Heart left ventricle (tissue), 16 donors: ENCODE measurements at regions not wholly inside any gene's neighbourhood (a gene's known extent, or its start where the extent isn't known, plus 50 kb on each side); places are given as distances from the start of the nearest gene placed in this dataset.

Experiments used
- ATAC-seq, 4 donors: fragments of 200-7000 bp; cut with Tn5 transposase; one replicate each; pipeline ENCODE4 v1.9.1; 2020 to 2022; ENCODE audit warnings: moderate library complexity in 4 of 4, mild to moderate bottlenecking in 3 of 4, moderate number of reproducible peaks in 1 of 4
- DNase-seq, 5 donors: peaks; one replicate each; pipeline ENCODE4 v3.0.0-alpha.2; 2020
- H3K27ac ChIP-seq, 12 donors: fragments of 200-600 bp; sonication (generic) in 4 of 12; one replicate each; pipeline versions ENCODE4 v1.5.0 to v1.8.0; 2016 to 2022; ENCODE audit warnings: mild to moderate bottlenecking in 2 of 12
- H3K27me3 ChIP-seq, 9 donors: fragments of 200-600 bp; sonication (generic) in 2 of 9; one replicate each; pipeline versions ENCODE4 v1.5.1 to v1.8.0; 2016 to 2022; ENCODE audit warnings: mild to moderate bottlenecking in 3 of 9
- H3K36me3 ChIP-seq, 9 donors: fragments of 200-600 bp; sonication (generic) in 2 of 9; one replicate each; pipeline versions ENCODE4 v1.5.0 to v1.8.0; 2018 to 2022; ENCODE audit warnings: mild to moderate bottlenecking in 2 of 9
- H3K4me1 ChIP-seq, 12 donors: fragments of 200-600 bp; sonication (generic) in 4 of 12; one replicate each; pipeline versions ENCODE4 v1.5.0 to v1.8.0; 2016 to 2022; ENCODE audit warnings: mild to moderate bottlenecking in 3 of 12
- H3K4me3 ChIP-seq, 12 donors: fragments of 200-600 bp; sonication (generic) in 4 of 12; one replicate each; pipeline versions ENCODE4 v1.5.0 to v1.8.0; 2017 to 2022; ENCODE audit warnings: mild to moderate bottlenecking in 9 of 12, moderate library complexity in 4 of 12
- H3K9me3 ChIP-seq, 12 donors: fragments of 200-600 bp; sonication (generic) in 4 of 12; one replicate each; pipeline versions ENCODE4 v1.5.0 to v1.8.0; 2016 to 2022; ENCODE audit warnings: mild to moderate bottlenecking in 1 of 12
- CTCF ChIP-seq, 12 donors: fragments of 200-600 bp; sonication (generic) in 4 of 12; IDR thresholded peaks; one replicate each; pipeline versions ENCODE4 v1.5.0 to v1.8.0; 2018 to 2022; ENCODE audit warnings: antibody characterized with exemption in 12 of 12, mild to moderate bottlenecking in 5 of 12
- POLR2A ChIP-seq, 2 donors: fragments of 450-650 bp; IDR thresholded peaks; one replicate each; pipeline ENCODE4 v1.6.1; 2017; ENCODE audit warnings: antibody characterized with exemption in 2 of 2, mild to moderate bottlenecking in 2 of 2, moderate library complexity in 2 of 2
- WGBS, 4 donors: extraction: QIAGEN DNeasy Blood & Tissue Kit in 2 of 4; methylation state at CpG; one replicate each; pipeline versions ENCODE4 v1.1.5 to v1.1.7; 2013 to 2018; 5-methylcytosine and 5-hydroxymethylcytosine counted together
- intact Hi-C, 10 donors: fragments of 100-400 bp; cut with DNase I; formaldehyde crosslinking; loops; one replicate each; pipeline versions ENCODE4 v1.11.1 to v1.14.2; 2022
- donor health status: ischemic (EF 13 %, LVEDD 7.1; RV severe dilation, severe dysfunction).
- donor health status: healthy with polysubstance abuse.
- donor health status: DM: no; HTN: yes; CAD: no.
- donor health status: DM: no; HTN: no; CAD: no.
- donor health status: ischemic (EF 25% LVEDD 6.9; RV normal size, moderate dysfunction).
- donor health status: ischemic (EF 25% LVEDD 5.7; RV mildly dilated, moderate dysfunction).
- donor health status: healthy.
- donor health status: DM: yes; HTN: yes; CAD: no.
- donor health status: ischemic (EF 35%, LVEDD 5.7; RV mildly dilated, moderate dysfunction).
- donor health status: nonischemic (EF 11% LVEDD 7.7; RV severe dilation, severe dysfunction).
- donor health status: DM: yes; HTN: yes; CAD: no.
- donor health status: PGD.
- donor health status: ischemic (EF 29% LVEDD 5.4; RV normal size, mild dysfunction).
- donor health status: nonischemic (EF 23%, LVEDD 6.1; RV moderate dilation, normal function).

GRCh38 chr1:232439011-232439410 lies 190.9 kb downstream of the SIPA1L2 start:
- Histone ChIP-seq H3K4me1 (peaks cover 0 to 23% (median 12%) of the 10 kb centered on the region in 12 donors), H3K27ac (no peak overlapping the region), H3K4me3 (no peak overlapping the region), H3K9me3 (no peaks in the 10 kb centered on the region), H3K36me3 (peaks cover 0 to 92% (median 74%) of the 10 kb centered on the region in 9 donors), H3K27me3 (no peaks in the 10 kb centered on the region)
- DNase-seq: no peak
- 81 to 91% (median 89%) methylated on average over 16 to 18 of the region's 18 CpGs for WGBS, 4 donors
- ATAC-seq: peak in 1 of 4 donors; percentile 27
- intact Hi-C loops: loop anchor here in 4 of 10 donors (5.0 to 10.0 kb wide), 4 partner anchors 183 to 574 kb away; no protein-coding TSS in a partner anchor
- TF ChIP-seq CTCF (IDR thresholded peaks at IDR 0.05): no peak
- TF ChIP-seq POLR2A (IDR thresholded peaks at IDR 0.05): no peak

GRCh38 chr1:232438476-232438875 lies 191.5 kb downstream of the SIPA1L2 start:
- no peaks in the 10 kb centered on the region for H3K9me3 ChIP-seq
- H3K4me1 ChIP-seq: peaks cover 0 to 23% (median 12%) of the 10 kb centered on the region in 12 donors
- intact Hi-C loops: loop anchor here in 4 of 10 donors (5.0 to 10.0 kb wide), 4 partner anchors 184 to 574 kb away; no protein-coding TSS in a partner anchor
- H3K4me3 ChIP-seq: no peak overlapping the region
- H3K27ac ChIP-seq: no peak overlapping the region
- no peaks in the 10 kb centered on the region for H3K27me3 ChIP-seq
- DNase-seq (no peak), ATAC-seq (no peak)
- H3K36me3 ChIP-seq: peaks cover 0 to 92% (median 71%) of the 10 kb centered on the region in 9 donors
- TF ChIP-seq POLR2A (IDR thresholded peaks at IDR 0.05) (no peak), CTCF (IDR thresholded peaks at IDR 0.05) (no peak)
- 69 to 71% (median 70%) methylated on average over 5 of the region's 5 CpGs for WGBS, 4 donors

GRCh38 chr1:232437510-232437909 lies 192.4 kb downstream of the SIPA1L2 start:
- DNase-seq (no peak), ATAC-seq (peak in 1 of 4 donors; percentile 20)
- Histone ChIP-seq H3K9me3 (no peaks in the 10 kb centered on the region), H3K27ac (no peak overlapping the region), H3K36me3 (peaks cover 0 to 92% (median 69%) of the 10 kb centered on the region in 9 donors), H3K4me1 (peaks cover 2 to 28% (median 12%) of the 10 kb centered on the region in 12 donors), H3K4me3 (no peak overlapping the region), H3K27me3 (no peaks in the 10 kb centered on the region)
- whole genome bisulfite sequencing, 4 donors: 82 to 90% (median 87%) methylated on average over 7 of the region's 7 CpGs
- intact Hi-C loops: loop anchor here in 4 of 10 donors (5.0 to 10.0 kb wide), 4 partner anchors 185 to 573 kb away; no protein-coding TSS in a partner anchor
- TF ChIP-seq CTCF (IDR thresholded peaks at IDR 0.05): no peak
- no peak for TF ChIP-seq POLR2A (IDR thresholded peaks at IDR 0.05)

DNA sequence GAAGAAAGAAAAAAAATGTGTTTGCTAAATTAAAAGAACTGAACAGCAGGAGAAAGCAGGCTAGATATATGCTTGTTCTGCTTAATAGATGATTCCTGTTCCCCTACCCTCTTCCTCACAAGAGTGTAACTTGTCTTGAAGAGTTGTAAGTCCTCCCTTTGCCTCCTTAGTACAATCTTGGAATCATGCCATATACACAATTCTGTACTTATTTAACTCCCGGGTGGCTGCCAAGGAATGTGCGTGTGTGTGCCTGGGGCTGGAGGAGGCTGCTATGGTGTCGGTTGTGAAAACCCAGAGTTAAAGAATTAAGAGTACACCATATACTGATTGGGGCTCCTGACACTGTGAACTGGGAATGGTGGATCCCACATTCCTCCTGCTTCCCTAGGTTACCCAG lies 194.2 kb downstream of the SIPA1L2 start:
- WGBS, 4 donors: 1 to 24% (median 13%) methylated on average over 3 of the region's 3 CpGs
- H3K27me3 ChIP-seq: no peaks in the 10 kb centered on the region
- H3K27ac ChIP-seq: peak overlapping the region in 5 of 12 donors; percentile 1 to 18 (median 7)
- H3K36me3 ChIP-seq: peaks cover 0 to 91% (median 66%) of the 10 kb centered on the region in 9 donors
- no peaks in the 10 kb centered on the region for H3K9me3 ChIP-seq
- peaks cover 3 to 46% (median 17%) of the 10 kb centered on the region in 12 donors for H3K4me1 ChIP-seq
- intact Hi-C loops: loop anchor here in 4 of 10 donors (5.0 to 10.0 kb wide), 4 partner anchors 187 to 571 kb away; no protein-coding TSS in a partner anchor
- TF ChIP-seq POLR2A (IDR thresholded peaks at IDR 0.05) (no peak), CTCF (IDR thresholded peaks at IDR 0.05) (no peak)
- ATAC-seq (peak; percentile 15 to 47 (median 27)), DNase-seq (peak in 2 of 5 donors; percentile 54)
- H3K4me3 ChIP-seq: no peak overlapping the region
